ENCODE measurements at regions not wholly inside any gene's neighbourhood (a gene's known extent, or its start where the extent isn't known, plus 50 kb on each side); places are given as distances from the start of the nearest gene placed in this dataset.

GRCh38 chr2:204449977-204450376 is 95.3 kb upstream of the PARD3B start:
- TF ChIP-seq CTCF (conservative IDR thresholded peaks at IDR 0.05 in 1 of 2, IDR thresholded peaks at IDR 0.05 in 1 of 2; ENCODE audit: low read depth in 1 of 2, low read length in 2 of 2) = no peak
- no peak for TF ChIP-seq EZH2 (IDR thresholded peaks at IDR 0.05; ENCODE audit: low read length, missing control alignments)
